DMS153 (cell line): ENCODE measurements at regions not wholly inside any gene's neighbourhood (a gene's known extent, or its start where the extent isn't known, plus 50 kb on each side); places are given as distances from the start of the nearest gene placed in this dataset.
"Not testable (repeated sequence)": the region's sequence is repeated elsewhere in the genome, so short reads cannot be mapped to it uniquely, and the experiment has no call there.

ENCODE experiments used
- DNase-seq: peaks from one replicate; lab custom pipeline; 2025; lab: John Stamatoyannopoulos, UW

- DNase-seq: no peak
Measured at GRCh38 chr9:75197561-75197960, 109.2 kb downstream of the OSTF1 start.

- DNase-seq: no peak
Measured at GRCh38 chr9:75198436-75198835, 110.1 kb downstream of the OSTF1 start.

GRCh38 chr9:75200892-75201470, 112.7 kb downstream of the OSTF1 start:
- DNase-seq: no peak

GRCh38 chr9:75201480-75202209, 113.3 kb downstream of the OSTF1 start:
- no peak for DNase-seq

- not testable (repeated sequence) for DNase-seq
Measured at GRCh38 chr9:75207997-75208396, 119.7 kb downstream of the OSTF1 start.

GRCh38 chr9:75210215-75210614, 121.9 kb downstream of the OSTF1 start:
- no peak for DNase-seq

GRCh38 chr9:75213765-75214164, 125.5 kb downstream of the OSTF1 start:
- no peak for DNase-seq

- DNase-seq: no peak
Measured at GRCh38 chr9:75226403-75227139, 138.3 kb downstream of the OSTF1 start.

- DNase-seq: no peak
Measured at GRCh38 chr9:75228893-75229292, 140.6 kb downstream of the OSTF1 start.

GRCh38 chr9:75229605-75230332, 141.5 kb downstream of the OSTF1 start:
- no peak for DNase-seq

- no peak for DNase-seq
Measured at GRCh38 chr9:75230469-75230868, 142.2 kb downstream of the OSTF1 start.

GRCh38 chr9:75231167-75231566, 142.9 kb downstream of the OSTF1 start:
- DNase-seq: no peak

- no peak for DNase-seq
Measured at GRCh38 chr9:75233011-75233410, 144.7 kb downstream of the OSTF1 start.

GRCh38 chr9:75235632-75236031, 147.3 kb downstream of the OSTF1 start:
- DNase-seq: no peak

- DNase-seq: peak; percentile 42
Measured at GRCh38 chr9:75238311-75238976, 150.1 kb downstream of the OSTF1 start.

GRCh38 chr9:75239176-75239575, 150.9 kb downstream of the OSTF1 start:
- DNase-seq: peak; percentile 8

GRCh38 chr9:75242426-75242825, 154.1 kb downstream of the OSTF1 start:
- no peak for DNase-seq

GRCh38 chr9:75246949-75247348, 158.6 kb downstream of the OSTF1 start:
- DNase-seq: no peak

- DNase-seq: no peak
Measured at GRCh38 chr9:75265525-75265972, 177.2 kb downstream of the OSTF1 start.

- DNase-seq: no peak
Measured at GRCh38 chr9:75269197-75269596, 180.9 kb downstream of the OSTF1 start.

GRCh38 chr9:75273055-75273454, 184.7 kb downstream of the OSTF1 start:
- not testable (repeated sequence) for DNase-seq

- no peak for DNase-seq
Measured at GRCh38 chr9:75274781-75275180, 186.5 kb downstream of the OSTF1 start.
